Upper lobe of left lung (tissue), 4 donors: ENCODE measurements at regions not wholly inside any gene's neighbourhood (a gene's known extent, or its start where the extent isn't known, plus 50 kb on each side); places are given as distances from the start of the nearest gene placed in this dataset.

Experiments used
- EP300 ChIP-seq, 4 donors: sonication (generic); formaldehyde crosslinking; IDR thresholded peaks; one replicate each; pipeline ENCODE4 v1.5.1; 2017; ENCODE audit warnings: antibody characterized with exemption in 4 of 4, control low read depth in 2 of 4
- POLR2A ChIP-seq, 4 donors: fragments of 450-650 bp; IDR thresholded peaks; one replicate each; pipeline ENCODE4 v1.5.1; 2016 to 2017; ENCODE audit warnings: antibody characterized with exemption in 4 of 4, mild to moderate bottlenecking in 2 of 4
- POLR2AphosphoS5 ChIP-seq, 2 donors: sonication (generic); formaldehyde crosslinking; IDR thresholded peaks; one replicate each; pipeline ENCODE4 v1.5.1; 2017; ENCODE audit warnings: antibody characterized with exemption in 2 of 2
- TF ChIP-seq, protein P1 (sequence below), 6 experiments: fragments of 450-650 bp in 4 of 6; fragments of 200-600 bp in 2 of 6; sonication (generic) in 2 of 6; IDR thresholded peaks; one replicate each; pipeline ENCODE4 v1.5.1; 2016 to 2019; ENCODE audit warnings: antibody characterized with exemption in 6 of 6

DNA sequence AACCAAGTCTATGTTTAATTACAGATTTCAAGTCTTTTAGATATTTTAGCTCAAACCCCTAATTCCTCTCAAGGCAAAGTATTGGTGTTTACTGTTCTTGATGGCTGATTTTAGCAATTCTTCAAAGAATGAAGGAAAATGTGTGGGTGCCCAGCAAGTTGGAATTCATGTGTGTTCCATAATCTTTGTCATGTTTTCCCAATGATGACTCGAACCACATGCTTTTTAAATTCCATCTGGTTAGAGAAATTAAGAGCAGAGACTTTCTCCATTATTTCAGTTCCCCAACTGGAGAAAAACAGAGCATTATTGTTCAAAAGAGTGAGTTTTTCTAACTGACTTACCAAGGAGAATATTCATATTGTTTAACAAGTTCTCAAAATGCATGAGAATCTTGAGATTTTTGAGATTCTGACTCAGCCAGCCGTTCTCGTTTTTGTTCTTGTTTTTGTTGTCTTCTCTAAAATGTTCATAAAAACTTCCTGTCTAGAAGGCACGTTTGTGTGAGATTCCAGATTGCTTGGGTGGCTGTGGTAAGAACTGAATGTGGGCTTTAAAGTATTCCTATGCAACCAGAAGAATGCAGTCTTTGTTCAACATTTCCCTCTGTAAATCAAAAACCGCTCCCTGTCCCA lies 404.7 kb downstream of the IRS2 start:
- no peak for TF ChIP-seq EP300 (IDR thresholded peaks at IDR 0.05)
- TF ChIP-seq, protein P1, sequence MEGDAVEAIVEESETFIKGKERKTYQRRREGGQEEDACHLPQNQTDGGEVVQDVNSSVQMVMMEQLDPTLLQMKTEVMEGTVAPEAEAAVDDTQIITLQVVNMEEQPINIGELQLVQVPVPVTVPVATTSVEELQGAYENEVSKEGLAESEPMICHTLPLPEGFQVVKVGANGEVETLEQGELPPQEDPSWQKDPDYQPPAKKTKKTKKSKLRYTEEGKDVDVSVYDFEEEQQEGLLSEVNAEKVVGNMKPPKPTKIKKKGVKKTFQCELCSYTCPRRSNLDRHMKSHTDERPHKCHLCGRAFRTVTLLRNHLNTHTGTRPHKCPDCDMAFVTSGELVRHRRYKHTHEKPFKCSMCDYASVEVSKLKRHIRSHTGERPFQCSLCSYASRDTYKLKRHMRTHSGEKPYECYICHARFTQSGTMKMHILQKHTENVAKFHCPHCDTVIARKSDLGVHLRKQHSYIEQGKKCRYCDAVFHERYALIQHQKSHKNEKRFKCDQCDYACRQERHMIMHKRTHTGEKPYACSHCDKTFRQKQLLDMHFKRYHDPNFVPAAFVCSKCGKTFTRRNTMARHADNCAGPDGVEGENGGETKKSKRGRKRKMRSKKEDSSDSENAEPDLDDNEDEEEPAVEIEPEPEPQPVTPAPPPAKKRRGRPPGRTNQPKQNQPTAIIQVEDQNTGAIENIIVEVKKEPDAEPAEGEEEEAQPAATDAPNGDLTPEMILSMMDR (IDR thresholded peaks at IDR 0.05), result no peak
- TF ChIP-seq POLR2A (IDR thresholded peaks at IDR 0.05), result no peak
- TF ChIP-seq POLR2AphosphoS5 (IDR thresholded peaks at IDR 0.05), result no peak
